ENCODE measurements at regions not wholly inside any gene's neighbourhood (a gene's known extent, or its start where the extent isn't known, plus 50 kb on each side); places are given as distances from the start of the nearest gene placed in this dataset.
A peak's percentile ranks its signal among the peaks of the same experiment; 100 is the strongest.

DNA sequence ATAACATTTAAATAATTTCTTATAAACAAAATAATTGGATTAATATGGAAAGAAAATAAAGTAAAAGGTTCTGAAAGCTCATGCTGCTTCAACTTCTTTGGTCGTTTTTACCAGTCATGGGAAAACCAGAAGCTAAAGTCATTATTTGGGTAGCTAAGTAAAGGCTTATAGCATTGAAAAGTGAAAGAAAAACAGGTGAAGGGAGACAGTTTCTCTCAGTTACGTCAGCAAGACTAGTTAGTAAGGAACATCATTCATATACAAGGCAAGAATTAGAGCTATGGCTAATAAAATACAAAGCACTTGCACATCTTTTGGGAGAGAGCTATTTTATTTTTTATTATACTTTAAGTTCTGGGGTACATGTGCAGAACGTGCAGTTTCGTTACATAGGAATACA lies 170.3 kb upstream of the SYT10 start:
- H3K4me3 ChIP-seq (ENCODE audit: low read length in 2 of 2), result no peak overlapping the region
- H4K8ac ChIP-seq (ENCODE audit: low read depth, low read length), result no peak overlapping the region
- no peaks in the 10 kb centered on the region for H3K79me1 ChIP-seq (ENCODE audit: low read depth, low read length)
- H3K14ac ChIP-seq (ENCODE audit: low read length), result no peak overlapping the region
- no peaks in the 10 kb centered on the region for H3K9me3 ChIP-seq (replicated peaks in 1 of 2; ENCODE audit: control insufficient read depth in 2 of 2, insufficient read depth in 1 of 2, low read depth in 1 of 2, low read length in 2 of 2)
- H3K18ac ChIP-seq (ENCODE audit: low read length), result no peak overlapping the region
- H3K23ac ChIP-seq (ENCODE audit: low read depth, low read length, poor library complexity), result no peak overlapping the region
- H2BK120ac ChIP-seq (ENCODE audit: low read depth, low read length), result no peak overlapping the region
- no peak for DNase-seq (ENCODE audit: low spot score)
- H2BK12ac ChIP-seq (ENCODE audit: low read length), result no peak overlapping the region
- no peak overlapping the region for H3K4ac ChIP-seq (ENCODE audit: low read length)
- H3K9ac ChIP-seq (ENCODE audit: low read depth, low read length, poor library complexity), result no peak overlapping the region
- no peaks in the 10 kb centered on the region for H3K36me3 ChIP-seq (replicated peaks in 1 of 2; ENCODE audit: control insufficient read depth in 2 of 2, insufficient read depth in 2 of 2, low read length in 2 of 2)
- no peak overlapping the region for H2AK5ac ChIP-seq (ENCODE audit: low read depth, low read length)
- no peaks in the 10 kb centered on the region for H3K27me3 ChIP-seq (ENCODE audit: control insufficient read depth in 3 of 3, insufficient read depth in 3 of 3, low read depth in 1 of 3, low read length in 3 of 3)
- H2AFZ ChIP-seq (ENCODE audit: low read length), result no peak overlapping the region
- peaks cover 0 to 7% of the 10 kb centered on the region in 2 donors for H3K4me1 ChIP-seq (ENCODE audit: control insufficient read depth in 2 of 2, insufficient read depth in 1 of 2, low read depth in 1 of 2, low read length in 2 of 2)
- H2BK15ac ChIP-seq (ENCODE audit: low read length), result no peak overlapping the region
- no peak overlapping the region for H4K91ac ChIP-seq (ENCODE audit: low read depth, low read length, poor library complexity)
- H3K4me2 ChIP-seq (ENCODE audit: insufficient read depth, low read length, poor library complexity, severe bottlenecking), result no peak overlapping the region
- no peak overlapping the region for H2BK5ac ChIP-seq (ENCODE audit: low read length)
- H3K27ac ChIP-seq (replicated peaks; ENCODE audit: low read length), result no peak overlapping the region
- no CpG with 5 or more reads among the region's 4 CpGs for WGBS, 2 donors (ENCODE audit: extremely low coverage in 2 of 2, insufficient read length in 2 of 2, insufficient replicate concordance in 1 of 2)

GRCh38 chr12:33614630-33615029 lies 175.0 kb upstream of the SYT10 start:
- no CpG with 5 or more reads among the region's 3 CpGs for WGBS, 2 donors (ENCODE audit: extremely low coverage in 2 of 2, insufficient read length in 2 of 2, insufficient replicate concordance in 1 of 2)
- DNase-seq (ENCODE audit: low spot score), result no peak
- Histone ChIP-seq H3K27ac (replicated peaks; ENCODE audit: low read length) (no peak overlapping the region), H3K9me3 (replicated peaks in 1 of 2; ENCODE audit: control insufficient read depth in 2 of 2, insufficient read depth in 1 of 2, low read depth in 1 of 2, low read length in 2 of 2) (peaks cover 0 to 10% of the 10 kb centered on the region in 2 donors), H3K23ac (ENCODE audit: low read depth, low read length, poor library complexity) (no peak overlapping the region), H3K4ac (ENCODE audit: low read length) (no peak overlapping the region), H2AFZ (ENCODE audit: low read length) (peak overlapping the region; percentile 38), H3K36me3 (replicated peaks in 1 of 2; ENCODE audit: control insufficient read depth in 2 of 2, insufficient read depth in 2 of 2, low read length in 2 of 2) (no peaks in the 10 kb centered on the region), H3K14ac (ENCODE audit: low read length) (no peak overlapping the region), H3K18ac (ENCODE audit: low read length) (no peak overlapping the region), H3K79me1 (ENCODE audit: low read depth, low read length) (no peaks in the 10 kb centered on the region), H3K4me3 (ENCODE audit: low read length in 2 of 2) (no peak overlapping the region), H3K9ac (ENCODE audit: low read depth, low read length, poor library complexity) (no peak overlapping the region), H4K91ac (ENCODE audit: low read depth, low read length, poor library complexity) (no peak overlapping the region), H3K27me3 (ENCODE audit: control insufficient read depth in 3 of 3, insufficient read depth in 3 of 3, low read depth in 1 of 3, low read length in 3 of 3) (no peaks in the 10 kb centered on the region), H2BK12ac (ENCODE audit: low read length) (no peak overlapping the region), H3K4me2 (ENCODE audit: insufficient read depth, low read length, poor library complexity, severe bottlenecking) (no peak overlapping the region), H2BK120ac (ENCODE audit: low read depth, low read length) (no peak overlapping the region), H3K4me1 (ENCODE audit: control insufficient read depth in 2 of 2, insufficient read depth in 1 of 2, low read depth in 1 of 2, low read length in 2 of 2) (no peaks in the 10 kb centered on the region), H4K8ac (ENCODE audit: low read depth, low read length) (no peak overlapping the region), H2BK5ac (ENCODE audit: low read length) (no peak overlapping the region), H2BK15ac (ENCODE audit: low read length) (no peak overlapping the region), H2AK5ac (ENCODE audit: low read depth, low read length) (no peak overlapping the region)

DNA sequence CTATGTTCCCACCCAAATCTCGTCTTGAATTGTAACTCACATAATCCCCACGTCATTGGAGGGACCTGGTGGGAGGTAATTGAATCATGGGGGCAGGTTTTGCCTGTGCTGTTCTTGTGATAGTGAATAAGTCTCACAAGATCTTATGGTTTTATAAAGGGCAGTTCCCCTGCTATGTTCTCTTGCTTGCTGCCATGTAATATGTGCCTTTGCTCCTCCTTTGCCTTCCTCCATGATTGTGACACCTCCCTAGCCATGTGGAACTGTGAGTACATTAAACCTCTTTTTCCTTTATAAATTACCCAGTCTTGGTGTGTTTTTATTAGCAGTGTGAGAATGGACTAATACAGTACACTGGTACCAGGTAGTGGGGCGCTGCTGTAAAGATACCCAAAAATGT lies 177.6 kb upstream of the SYT10 start:
- Histone ChIP-seq H2AK5ac (ENCODE audit: low read depth, low read length) (no peak overlapping the region), H3K27ac (replicated peaks; ENCODE audit: low read length) (no peak overlapping the region), H3K4ac (ENCODE audit: low read length) (no peak overlapping the region), H3K14ac (ENCODE audit: low read length) (no peak overlapping the region), H2BK15ac (ENCODE audit: low read length) (no peak overlapping the region), H3K27me3 (ENCODE audit: control insufficient read depth in 3 of 3, insufficient read depth in 3 of 3, low read depth in 1 of 3, low read length in 3 of 3) (no peaks in the 10 kb centered on the region), H3K9ac (ENCODE audit: low read depth, low read length, poor library complexity) (no peak overlapping the region), H4K91ac (ENCODE audit: low read depth, low read length, poor library complexity) (no peak overlapping the region), H3K4me1 (ENCODE audit: control insufficient read depth in 2 of 2, insufficient read depth in 1 of 2, low read depth in 1 of 2, low read length in 2 of 2) (no peaks in the 10 kb centered on the region), H3K36me3 (replicated peaks in 1 of 2; ENCODE audit: control insufficient read depth in 2 of 2, insufficient read depth in 2 of 2, low read length in 2 of 2) (no peaks in the 10 kb centered on the region), H3K9me3 (replicated peaks in 1 of 2; ENCODE audit: control insufficient read depth in 2 of 2, insufficient read depth in 1 of 2, low read depth in 1 of 2, low read length in 2 of 2) (peaks cover 0 to 10% of the 10 kb centered on the region in 2 donors), H3K4me2 (ENCODE audit: insufficient read depth, low read length, poor library complexity, severe bottlenecking) (no peak overlapping the region), H3K23ac (ENCODE audit: low read depth, low read length, poor library complexity) (no peak overlapping the region), H2BK120ac (ENCODE audit: low read depth, low read length) (no peak overlapping the region), H3K18ac (ENCODE audit: low read length) (no peak overlapping the region), H3K79me1 (ENCODE audit: low read depth, low read length) (no peaks in the 10 kb centered on the region), H2BK5ac (ENCODE audit: low read length) (no peak overlapping the region), H2AFZ (ENCODE audit: low read length) (no peak overlapping the region), H4K8ac (ENCODE audit: low read depth, low read length) (no peak overlapping the region), H2BK12ac (ENCODE audit: low read length) (no peak overlapping the region), H3K4me3 (ENCODE audit: low read length in 2 of 2) (no peak overlapping the region)
- no CpG with 5 or more reads among the region's 3 CpGs for WGBS, 2 donors (ENCODE audit: extremely low coverage in 2 of 2, insufficient read length in 2 of 2, insufficient replicate concordance in 1 of 2)
- no peak for DNase-seq (ENCODE audit: low spot score)

- Histone ChIP-seq H2BK15ac (ENCODE audit: low read length) (no peak overlapping the region), H2BK120ac (ENCODE audit: low read depth, low read length) (no peak overlapping the region), H3K9me3 (replicated peaks in 1 of 2; ENCODE audit: control insufficient read depth in 2 of 2, insufficient read depth in 1 of 2, low read depth in 1 of 2, low read length in 2 of 2) (no peaks in the 10 kb centered on the region), H3K27me3 (ENCODE audit: control insufficient read depth in 3 of 3, insufficient read depth in 3 of 3, low read depth in 1 of 3, low read length in 3 of 3) (no peaks in the 10 kb centered on the region), H3K27ac (replicated peaks; ENCODE audit: low read length) (no peak overlapping the region), H2BK5ac (ENCODE audit: low read length) (no peak overlapping the region), H3K4ac (ENCODE audit: low read length) (no peak overlapping the region), H3K23ac (ENCODE audit: low read depth, low read length, poor library complexity) (no peak overlapping the region), H2BK12ac (ENCODE audit: low read length) (no peak overlapping the region), H2AK5ac (ENCODE audit: low read depth, low read length) (no peak overlapping the region), H3K36me3 (replicated peaks in 1 of 2; ENCODE audit: control insufficient read depth in 2 of 2, insufficient read depth in 2 of 2, low read length in 2 of 2) (no peaks in the 10 kb centered on the region), H4K91ac (ENCODE audit: low read depth, low read length, poor library complexity) (no peak overlapping the region), H4K8ac (ENCODE audit: low read depth, low read length) (no peak overlapping the region), H3K18ac (ENCODE audit: low read length) (no peak overlapping the region), H3K4me3 (ENCODE audit: low read length in 2 of 2) (no peak overlapping the region), H3K4me1 (ENCODE audit: control insufficient read depth in 2 of 2, insufficient read depth in 1 of 2, low read depth in 1 of 2, low read length in 2 of 2) (no peaks in the 10 kb centered on the region), H3K79me1 (ENCODE audit: low read depth, low read length) (no peaks in the 10 kb centered on the region), H3K9ac (ENCODE audit: low read depth, low read length, poor library complexity) (no peak overlapping the region), H2AFZ (ENCODE audit: low read length) (no peak overlapping the region), H3K4me2 (ENCODE audit: insufficient read depth, low read length, poor library complexity, severe bottlenecking) (no peak overlapping the region), H3K14ac (ENCODE audit: low read length) (no peak overlapping the region)
- no peak for DNase-seq (ENCODE audit: low spot score)
- no CpG with 5 or more reads among the region's 1 CpG for WGBS, 2 donors (ENCODE audit: extremely low coverage in 2 of 2, insufficient read length in 2 of 2, insufficient replicate concordance in 1 of 2)
Measured at GRCh38 chr12:33628087-33628486, 188.5 kb upstream of the SYT10 start.

Data from neuronal stem cell (in vitro differentiated cells).